NCI-H1092 treated with DMSO at 0.1 percent for 48 hours (cell line): ENCODE measurements at regions not wholly inside any gene's neighbourhood (a gene's known extent, or its start where the extent isn't known, plus 50 kb on each side); places are given as distances from the start of the nearest gene placed in this dataset.

Source experiments
- DNase-seq: peaks from one replicate; lab custom pipeline; 2025; lab: John Stamatoyannopoulos, UW

- DNase-seq = no peak
Observed at GRCh38 chr22:27662359-27663301, 138.9 kb downstream of the MN1 start.

- DNase-seq = no peak
Observed at GRCh38 chr22:27663812-27664211, 137.7 kb downstream of the MN1 start.

GRCh38 chr22:27666272-27666997, 135.1 kb downstream of the MN1 start:
- no peak for DNase-seq

GRCh38 chr22:27667121-27667843, 134.3 kb downstream of the MN1 start:
- no peak for DNase-seq

- no peak for DNase-seq
Observed at GRCh38 chr22:27668828-27669797, 132.4 kb downstream of the MN1 start.

GRCh38 chr22:27669798-27670599, 131.6 kb downstream of the MN1 start:
- no peak for DNase-seq

- DNase-seq = no peak
Observed at GRCh38 chr22:27670701-27671412, 130.7 kb downstream of the MN1 start.

GRCh38 chr22:27671413-27671935, 130.1 kb downstream of the MN1 start:
- DNase-seq = no peak

- no peak for DNase-seq
Observed at GRCh38 chr22:27672721-27673418, 128.7 kb downstream of the MN1 start.

GRCh38 chr22:27673839-27674238, 127.7 kb downstream of the MN1 start:
- no peak for DNase-seq

GRCh38 chr22:27674261-27674923, 127.2 kb downstream of the MN1 start:
- DNase-seq = no peak

GRCh38 chr22:27676545-27677213, 124.9 kb downstream of the MN1 start:
- DNase-seq = no peak

- DNase-seq = no peak
Observed at GRCh38 chr22:27677905-27678458, 123.6 kb downstream of the MN1 start.

GRCh38 chr22:27679176-27679575, 122.4 kb downstream of the MN1 start:
- no peak for DNase-seq

GRCh38 chr22:27679693-27680488, 121.7 kb downstream of the MN1 start:
- no peak for DNase-seq

GRCh38 chr22:27680636-27681035, 120.9 kb downstream of the MN1 start:
- no peak for DNase-seq

GRCh38 chr22:27681037-27681436, 120.5 kb downstream of the MN1 start:
- DNase-seq = no peak
